GM19455 (cell line): ENCODE measurements at regions not wholly inside any gene's neighbourhood (a gene's known extent, or its start where the extent isn't known, plus 50 kb on each side); places are given as distances from the start of the nearest gene placed in this dataset.
A peak's percentile ranks its signal among the peaks of the same experiment; 100 is the strongest.

Experiments
- ATAC-seq: cut with Tn5 transposase; IDR thresholded peaks from one replicate; pipeline ENCODE4 v1.9.1; 2021; ENCODE audit not compliant: unreplicated experiment

- ATAC-seq, result no peak
Observed at GRCh38 chr3:86333636-86334035, 657.3 kb downstream of the VGLL3 start.

GRCh38 chr3:86303935-86304334 is 687.0 kb downstream of the VGLL3 start:
- ATAC-seq, result no peak

DNA sequence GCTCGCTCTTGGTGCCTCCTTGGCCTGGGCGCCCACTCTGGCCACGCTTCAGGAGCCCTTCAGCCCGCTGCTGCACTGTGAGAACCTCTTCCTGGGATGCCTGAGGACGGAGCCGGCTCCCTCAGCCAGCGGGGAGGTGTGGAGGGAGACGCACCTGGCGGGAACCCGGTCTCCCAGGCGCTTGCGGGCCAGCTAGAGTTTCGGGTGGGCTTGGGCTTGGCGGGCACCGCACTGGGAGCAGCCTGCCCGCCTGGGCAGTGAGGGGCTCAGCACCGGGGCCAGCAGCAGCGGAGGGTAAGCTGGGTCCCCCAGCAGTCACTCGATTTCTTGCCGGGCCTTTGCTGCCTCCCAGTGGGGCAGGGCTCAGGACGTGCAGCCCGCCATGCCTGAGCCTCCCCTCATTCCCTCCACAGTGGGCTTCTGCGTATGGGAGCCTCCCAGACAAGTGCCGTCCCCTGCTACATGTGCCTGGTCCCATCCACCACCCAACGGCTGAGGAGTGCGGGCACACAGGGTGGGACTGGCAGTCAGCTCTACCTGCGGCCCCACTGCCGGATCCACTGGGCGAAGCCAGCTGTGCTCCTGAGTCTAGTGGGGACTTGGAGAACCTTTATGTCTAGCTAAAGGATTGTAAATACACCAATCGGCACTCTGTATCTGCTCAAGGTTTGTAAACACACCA is 708.7 kb downstream of the VGLL3 start:
- no peak for ATAC-seq

- no peak for ATAC-seq
Observed at GRCh38 chr3:86269364-86270155, 721.4 kb downstream of the VGLL3 start.

DNA sequence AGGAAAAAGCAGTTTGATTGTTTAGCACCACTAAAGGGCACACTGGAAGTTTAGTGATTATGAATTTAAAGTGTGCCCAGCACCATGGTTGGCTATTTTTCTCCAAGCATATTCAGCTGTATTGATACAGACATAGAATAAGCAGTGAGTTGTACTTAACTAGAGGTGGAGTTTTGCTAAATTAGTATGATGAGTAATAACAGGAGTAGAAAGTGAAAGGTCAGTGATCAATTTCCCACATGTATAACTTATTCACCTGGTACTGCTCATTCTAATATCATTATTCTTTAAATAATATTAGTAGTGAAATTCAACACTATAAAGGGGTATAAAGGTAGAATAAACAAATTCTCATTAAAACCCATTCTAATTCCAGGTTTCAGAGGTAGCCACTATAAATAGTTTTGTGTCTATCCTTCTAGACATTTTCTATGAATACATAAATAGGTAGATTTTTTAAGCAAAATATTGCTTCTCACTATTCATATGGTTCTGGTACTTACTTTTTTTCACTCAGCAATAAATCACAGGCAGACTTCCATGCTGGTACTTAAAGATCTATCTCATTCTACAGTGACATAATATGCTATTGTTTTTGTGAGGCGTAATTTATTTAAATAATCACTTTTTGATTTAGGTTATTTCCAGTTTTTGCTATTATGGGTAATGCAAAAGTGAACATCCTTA is 732.9 kb downstream of the VGLL3 start:
- ATAC-seq, result peak; percentile 65

DNA sequence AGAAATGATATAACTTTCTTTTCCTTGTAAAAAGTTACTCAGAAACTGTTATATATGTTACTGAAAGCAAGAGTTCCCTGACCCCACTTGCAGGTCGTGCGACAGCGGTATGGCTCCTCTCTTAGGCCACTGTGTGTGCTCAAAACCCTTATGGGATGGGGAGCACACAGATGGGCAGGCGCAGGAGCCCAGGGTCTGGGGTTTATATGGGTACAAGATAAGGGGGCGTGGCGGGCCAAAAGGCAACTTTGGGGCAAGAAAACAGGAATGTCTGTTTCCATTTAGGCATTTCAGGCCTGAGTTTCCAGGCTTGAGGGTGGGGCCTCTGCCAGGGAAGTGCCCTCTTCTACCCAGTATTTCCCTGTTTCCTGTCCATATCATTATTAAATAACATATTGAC is 736.5 kb downstream of the VGLL3 start:
- no peak for ATAC-seq

DNA sequence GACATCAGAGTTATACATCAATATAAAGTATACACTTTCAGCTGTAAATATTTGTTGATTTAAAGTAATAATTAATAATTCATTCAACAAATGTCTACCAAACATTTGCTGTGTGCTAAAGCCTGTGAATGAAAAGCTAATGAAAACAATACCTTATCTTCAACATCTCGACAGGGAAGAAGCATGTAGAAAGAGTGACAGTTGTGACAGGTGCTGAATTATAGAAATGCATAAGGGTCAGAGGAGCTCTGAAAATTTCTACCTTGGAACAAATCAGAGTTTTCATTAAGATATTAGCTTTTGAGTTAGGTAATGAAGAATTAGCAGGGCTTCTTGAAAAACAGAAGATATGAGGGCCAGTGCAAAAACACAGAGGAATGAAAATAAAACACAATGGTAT is 739.2 kb downstream of the VGLL3 start:
- no peak for ATAC-seq

DNA sequence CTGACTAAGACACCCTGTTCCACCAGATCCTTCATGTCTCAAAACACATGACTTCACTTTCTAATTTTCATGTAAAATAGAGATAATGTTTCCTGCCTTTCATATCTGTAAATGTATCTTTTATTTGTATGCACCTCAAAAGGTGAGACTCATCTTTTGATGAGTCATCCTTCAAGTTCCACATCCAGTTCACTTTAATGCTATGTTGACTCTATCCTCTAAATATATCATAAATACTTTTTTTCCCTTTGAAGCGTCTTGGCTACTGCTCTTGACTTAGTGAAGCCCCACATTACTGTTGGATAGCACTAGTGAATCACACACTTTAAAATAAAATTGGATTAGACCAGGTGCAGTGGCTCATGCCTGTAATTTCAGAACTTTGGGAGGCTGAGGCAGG is 741.1 kb downstream of the VGLL3 start:
- ATAC-seq, result no peak

- ATAC-seq, result no peak
Observed at GRCh38 chr3:86245360-86245759, 745.6 kb downstream of the VGLL3 start.

DNA sequence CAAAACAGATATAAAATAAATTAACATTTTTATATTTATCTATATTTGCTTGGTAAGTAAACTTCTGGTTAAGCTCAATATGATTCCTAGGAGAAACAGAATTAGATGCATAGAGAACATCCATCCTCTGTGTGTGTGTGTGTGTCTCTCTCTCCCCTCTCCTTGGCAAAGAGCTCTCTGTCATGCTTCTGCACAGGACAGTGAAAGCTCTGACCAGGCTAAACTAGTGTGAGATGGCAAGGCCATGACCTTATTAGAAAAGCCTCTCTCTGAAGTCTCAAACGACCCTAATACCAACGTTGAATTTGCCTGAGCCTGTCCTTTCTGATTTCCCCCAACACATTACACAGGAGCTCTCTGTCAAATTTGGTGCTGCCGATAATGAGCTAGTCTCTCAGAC is 746.0 kb downstream of the VGLL3 start:
- ATAC-seq, result no peak

DNA sequence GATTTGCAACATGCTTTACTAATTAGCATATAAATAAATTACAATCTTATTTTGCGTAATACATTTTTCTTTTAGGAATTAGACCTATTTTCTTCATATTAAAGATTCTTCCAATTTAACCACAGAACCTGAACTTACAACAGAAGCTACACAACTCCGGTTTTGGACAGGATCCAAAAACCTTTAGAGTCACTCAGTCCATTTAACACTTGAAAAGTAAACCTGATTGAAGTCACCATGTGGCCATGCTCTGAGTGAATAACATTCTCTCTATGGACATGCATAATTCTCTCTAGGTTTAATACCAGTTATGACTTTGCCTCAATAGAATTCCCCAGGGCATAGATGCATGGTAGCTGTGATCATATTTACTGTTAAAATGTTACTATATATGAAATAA is 751.0 kb downstream of the VGLL3 start:
- no peak for ATAC-seq

GRCh38 chr3:86234506-86235254 is 756.3 kb downstream of the VGLL3 start:
- no peak for ATAC-seq

DNA sequence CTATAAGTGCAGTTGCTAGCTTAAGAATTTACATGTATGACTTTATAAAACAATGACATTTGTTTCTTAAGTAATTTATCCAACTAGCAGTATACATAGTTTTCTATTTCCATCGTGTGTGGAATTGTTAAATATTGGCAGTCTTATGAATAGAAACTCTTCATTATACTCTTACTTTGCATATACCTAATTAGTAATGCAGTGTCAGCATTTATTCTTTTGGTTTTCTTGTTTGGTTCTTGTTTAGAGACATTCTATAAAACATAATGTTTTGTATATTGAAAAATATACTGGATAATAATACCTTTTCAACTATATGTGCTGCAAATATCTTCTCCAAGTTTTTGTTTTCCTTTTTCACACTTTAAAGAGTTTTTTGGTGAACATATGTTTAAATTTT is 760.2 kb downstream of the VGLL3 start:
- ATAC-seq, result no peak

DNA sequence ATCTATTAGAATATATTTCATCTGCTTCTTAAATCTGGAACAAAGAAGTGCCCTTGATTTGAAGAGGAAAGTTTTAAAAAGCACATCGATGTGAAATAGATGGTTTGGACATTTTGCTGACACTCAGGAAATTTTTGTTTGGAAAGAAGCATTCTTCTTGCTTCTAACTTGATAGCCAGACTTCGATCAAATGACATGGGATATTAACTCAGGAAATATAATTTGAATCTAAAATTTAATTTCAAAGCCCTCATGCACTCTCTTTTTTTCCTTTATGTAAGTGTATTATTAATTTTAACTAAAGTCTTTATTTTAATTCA is 761.2 kb downstream of the VGLL3 start:
- no peak for ATAC-seq

- no peak for ATAC-seq
Observed at GRCh38 chr3:86229086-86229774, 761.7 kb downstream of the VGLL3 start.

DNA sequence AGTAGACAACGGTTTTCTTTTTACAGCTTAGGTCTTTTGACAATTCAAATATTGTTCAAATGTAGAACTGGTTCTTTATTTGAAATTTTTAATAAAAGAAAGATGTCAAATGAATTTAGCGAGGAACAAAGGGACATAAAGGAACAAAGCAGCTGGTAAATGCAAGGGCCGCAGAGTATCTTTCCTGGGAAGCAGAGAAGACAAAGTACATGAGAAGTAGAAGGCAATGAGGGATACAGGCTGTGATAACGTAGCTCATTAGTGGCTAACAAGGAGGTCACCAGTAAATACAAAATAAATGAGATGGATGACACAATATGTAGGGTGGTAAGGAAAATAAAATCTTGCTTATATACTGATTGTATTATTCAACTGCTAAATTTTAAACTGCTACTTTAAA is 762.8 kb downstream of the VGLL3 start:
- ATAC-seq, result no peak

DNA sequence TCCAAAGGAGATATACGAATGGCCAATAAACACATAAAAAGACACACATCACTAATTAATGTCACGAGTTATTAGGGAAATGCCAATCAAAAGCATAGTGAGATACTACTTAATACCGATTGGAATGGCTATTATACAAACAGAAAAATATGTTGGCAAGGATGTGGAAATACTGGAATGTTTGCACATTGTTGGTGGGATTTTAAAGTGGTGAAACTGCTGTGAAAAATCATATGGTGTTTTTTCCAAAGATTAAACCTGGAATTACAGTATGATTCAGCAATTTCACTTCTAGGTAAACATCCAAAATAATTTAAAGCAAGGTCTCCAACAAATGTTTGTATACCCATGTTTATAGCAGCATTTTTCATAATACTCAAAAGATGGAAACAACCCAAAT is 765.5 kb downstream of the VGLL3 start:
- ATAC-seq, result no peak

- no peak for ATAC-seq
Observed at GRCh38 chr3:86221601-86222000, 769.3 kb downstream of the VGLL3 start.

DNA sequence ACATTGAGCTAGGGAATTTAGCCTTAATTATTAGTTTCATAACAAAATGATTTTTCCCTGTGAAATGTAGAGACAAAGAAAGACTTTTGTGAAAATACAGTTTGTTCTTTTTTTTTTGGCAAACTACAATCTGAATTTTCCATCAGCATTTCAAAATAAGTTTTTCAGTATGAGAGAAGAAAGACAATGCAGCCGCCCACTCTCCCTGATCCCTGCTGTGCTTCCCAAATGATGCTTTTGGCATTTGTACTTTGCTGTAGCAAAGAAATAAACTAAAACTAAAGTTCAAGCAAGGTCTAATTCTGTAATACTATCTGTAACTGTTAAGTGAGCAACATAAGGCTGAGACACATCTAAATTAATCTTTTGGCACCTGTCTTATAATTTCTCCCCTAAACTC is 782.2 kb downstream of the VGLL3 start:
- ATAC-seq, result no peak

DNA sequence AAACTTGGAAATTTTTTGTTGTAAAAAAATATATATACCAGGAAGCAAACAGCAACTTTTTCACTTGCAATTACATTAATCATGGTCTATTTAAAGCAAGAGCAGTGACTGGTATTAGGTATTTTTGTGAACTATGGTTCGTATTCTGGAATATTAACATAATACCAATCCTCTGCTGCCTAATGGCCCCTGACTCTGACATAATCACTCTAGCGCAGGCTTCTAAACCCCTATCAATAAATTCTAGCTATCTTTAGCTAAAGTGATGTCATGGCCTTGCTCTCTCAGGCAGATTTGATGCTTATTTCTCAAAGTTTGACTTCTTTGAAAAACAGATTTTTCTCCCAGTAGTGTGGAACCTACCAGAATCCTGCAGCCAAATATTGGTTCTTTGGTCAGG is 808.3 kb downstream of the VGLL3 start:
- ATAC-seq, result no peak

GRCh38 chr3:86180696-86181095 is 810.3 kb downstream of the VGLL3 start:
- no peak for ATAC-seq
